HCT116 (cell line): ENCODE measurements at regions not wholly inside any gene's neighbourhood (a gene's known extent, or its start where the extent isn't known, plus 50 kb on each side); places are given as distances from the start of the nearest gene placed in this dataset.

Experiments used
- ATAC-seq: fragments of 200-7000 bp; cut with Tn5 transposase; 2 replicates; pipeline ENCODE4 v1.9.1; 2020; ENCODE audit warnings: mild to moderate bottlenecking, moderate library complexity
- BruUV-seq: library from RNA; stranded (reverse); fragments of 400-500 nt; replicated peaks from 2 replicates; lab custom pipeline; 2021; lab: Mats Ljungman, UMichigan
- CTCF ChIA-PET: fragments of 300-600 bp; sonication (Branson Sonifier 250); formaldehyde crosslinking; loops from one replicate; lab custom pipeline; 2021; ENCODE audit warnings: antibody characterized with exemption; lab: Charles Lee
- POLR2A ChIA-PET: fragments of 300-600, 350-600 bp; sonication (Branson Sonifier 250); formaldehyde crosslinking; loops from one replicate; lab custom pipeline; 2021; ENCODE audit warnings: antibody characterized with exemption; lab: Charles Lee
- RAD21 ChIA-PET, 2 experiments: fragments of 300-600 bp; sonication (Branson Sonifier 250); formaldehyde crosslinking; loops; one replicate each; lab custom pipeline; 2023; ENCODE audit warnings: low total read pairs in 2 of 2; ENCODE audit not compliant: uncharacterized antibody in 2 of 2, unreplicated experiment in 2 of 2, low non-redundant PET in 1 of 2; lab: Charles Lee
- DNase-seq: peaks from one replicate; pipeline ENCODE4 v3.0.0-alpha.2; 2010; ENCODE audit warnings: low read depth, low spot score
- H2AFZ ChIP-seq: fragments of 200-600 bp; shearing (Covaris generic), sonication (generic); 2 replicates; pipeline ENCODE4 v1.6.1; 2017; ENCODE audit warnings: low read depth, mixed run types, mixed read lengths, antibody characterized with exemption, low read length; ENCODE audit not compliant: poor library complexity, severe bottlenecking
- H3K27ac ChIP-seq: 2 replicates; pipeline ENCODE4 v1.5.1; 2012; ENCODE audit warnings: low read depth, low read length
- H3K27me3 ChIP-seq: fragments of 200-600 bp; sonication (generic); 2 replicates; pipeline ENCODE4 v1.6.1; 2016; ENCODE audit warnings: mixed run types, low read length, mixed read lengths; ENCODE audit not compliant: insufficient read depth
- H3K36me3 ChIP-seq, 2 experiments: fragments of 200-500 bp in 1 of 2; fragments of 200-600 bp in 1 of 2; sonication (Bioruptor generic) in 1 of 2; sonication (generic) in 1 of 2; 2 replicates each; pipeline versions ENCODE4 v1.5.1 to v1.6.1; 2014 to 2016; ENCODE audit warnings: low read length in 2 of 2, inconsistent platforms in 1 of 2, mixed read lengths in 1 of 2, mixed run types in 1 of 2; ENCODE audit not compliant: insufficient read depth in 2 of 2, control insufficient read depth in 1 of 2
- H3K4me1 ChIP-seq, 2 experiments: fragments of 200-600 bp in 1 of 2; sonication (generic) in 1 of 2; 2 replicates each; pipeline versions ENCODE4 v1.5.1 to v1.6.1; 2012 to 2017; ENCODE audit warnings: low read length in 2 of 2, inconsistent platforms in 1 of 2, mild to moderate bottlenecking in 1 of 2, mixed read lengths in 1 of 2, mixed run types in 1 of 2, moderate library complexity in 1 of 2; ENCODE audit not compliant: insufficient read depth in 2 of 2, control insufficient read depth in 1 of 2
- H3K4me2 ChIP-seq: fragments of 200-600 bp; sonication (generic); 2 replicates; pipeline ENCODE4 v1.6.1; 2017; ENCODE audit warnings: mixed run types, low read length, mixed read lengths
- H3K4me3 ChIP-seq, 2 experiments: fragments of 200-600 bp in 1 of 2; sonication (generic) in 1 of 2; replicated peaks in 1 of 2; 2 replicates each; pipeline ENCODE4 v1.5.1; 2011 to 2016; ENCODE audit warnings: low read length in 2 of 2, control low read depth in 1 of 2, low read depth in 1 of 2, mild to moderate bottlenecking in 1 of 2, mixed read lengths in 1 of 2, mixed run types in 1 of 2
- H3K79me2 ChIP-seq: fragments of 200-600 bp; sonication (generic); 2 replicates; pipeline ENCODE4 v1.6.1; 2017; ENCODE audit warnings: mild to moderate bottlenecking, mixed run types, low read length, moderate library complexity, mixed read lengths; ENCODE audit not compliant: insufficient read depth
- H3K9ac ChIP-seq: fragments of 200-600 bp; sonication (generic); 2 replicates; pipeline ENCODE4 v1.6.1; 2016; ENCODE audit warnings: low read length, mixed read lengths
- H3K9me2 ChIP-seq: fragments of 200-600 bp; sonication (generic), shearing (Covaris generic); 2 replicates; pipeline ENCODE4 v1.6.1; 2017; ENCODE audit warnings: mixed run types, mild to moderate bottlenecking, moderate library complexity; ENCODE audit not compliant: insufficient read depth
- H3K9me3 ChIP-seq, 2 experiments: fragments of 200-500 bp in 1 of 2; fragments of 200-600 bp in 1 of 2; sonication (Bioruptor generic) in 1 of 2; sonication (generic) in 1 of 2; 2 replicates each; pipeline ENCODE4 v1.6.1; 2014 to 2017; ENCODE audit warnings: low read length in 2 of 2, mixed read lengths in 2 of 2, inconsistent platforms in 1 of 2, low read depth in 1 of 2, mild to moderate bottlenecking in 1 of 2, mixed run types in 1 of 2, moderate library complexity in 1 of 2; ENCODE audit not compliant: control insufficient read depth in 1 of 2, insufficient read depth in 1 of 2
- H4K20me1 ChIP-seq: fragments of 200-600 bp; sonication (generic), shearing (Covaris generic); 2 replicates; pipeline ENCODE4 v1.6.1; 2017; ENCODE audit warnings: mixed run types, mild to moderate bottlenecking, moderate library complexity; ENCODE audit not compliant: insufficient read depth
- EGR1 ChIP-seq: IDR thresholded peaks from 2 replicates; pipeline ENCODE4 v1.6.1; 2012; ENCODE audit warnings: low read depth
- EZH2phosphoT487 ChIP-seq: fragments of 200-600 bp; IDR thresholded peaks from 2 replicates; pipeline ENCODE4 v1.6.1; 2018; ENCODE audit warnings: antibody characterized with exemption, borderline replicate concordance
- JUND ChIP-seq: IDR thresholded peaks from 2 replicates; pipeline ENCODE4 v1.6.1; 2012
- POLR2A ChIP-seq: IDR thresholded peaks from 2 replicates; pipeline ENCODE4 v1.7.0; 2011; ENCODE audit warnings: borderline replicate concordance; ENCODE audit not compliant: insufficient read depth, insufficient read length; ENCODE audit errors: extremely low read depth
- POLR2AphosphoS5 ChIP-seq: IDR thresholded peaks from 2 replicates; pipeline ENCODE4 v1.6.1; 2011; ENCODE audit warnings: mild to moderate bottlenecking, low read depth, low read length, moderate library complexity
- RAD21 ChIP-seq: IDR thresholded peaks from 2 replicates; pipeline ENCODE4 v1.6.1; 2012; ENCODE audit warnings: low read depth, mild to moderate bottlenecking
- SIN3A ChIP-seq: IDR thresholded peaks from 2 replicates; pipeline ENCODE4 v1.6.1; 2012; ENCODE audit warnings: low read depth
- SP1 ChIP-seq: IDR thresholded peaks from 2 replicates; pipeline ENCODE4 v1.6.1; 2012; ENCODE audit warnings: low read depth
- SRF ChIP-seq: IDR thresholded peaks from 2 replicates; pipeline ENCODE4 v1.6.1; 2012; ENCODE audit warnings: low read depth
- TCF7L2 ChIP-seq: IDR thresholded peaks from 2 replicates; pipeline ENCODE4 v1.7.0; 2011; ENCODE audit warnings: borderline replicate concordance, inconsistent platforms; ENCODE audit not compliant: insufficient read depth, insufficient read length; ENCODE audit errors: extremely low read depth
- YY1 ChIP-seq: IDR thresholded peaks from 2 replicates; pipeline ENCODE4 v1.6.1; 2011; ENCODE audit warnings: low read length, low read depth, moderate library complexity, mild to moderate bottlenecking; ENCODE audit not compliant: insufficient replicate concordance; ENCODE audit errors: extremely low read depth
- ZFX ChIP-seq: fragments of 450-650 bp; IDR thresholded peaks from 2 replicates; pipeline ENCODE4 v1.6.1; 2017
- intact Hi-C: fragments of 100-400 bp; cut with micrococcal nuclease; formaldehyde crosslinking; loops from 2 replicates; pipeline ENCODE4 v1.10.0; 2022
- TF ChIP-seq, protein P1 (sequence below): IDR thresholded peaks from 2 replicates; pipeline ENCODE4 v1.6.1; 2012

DNA sequence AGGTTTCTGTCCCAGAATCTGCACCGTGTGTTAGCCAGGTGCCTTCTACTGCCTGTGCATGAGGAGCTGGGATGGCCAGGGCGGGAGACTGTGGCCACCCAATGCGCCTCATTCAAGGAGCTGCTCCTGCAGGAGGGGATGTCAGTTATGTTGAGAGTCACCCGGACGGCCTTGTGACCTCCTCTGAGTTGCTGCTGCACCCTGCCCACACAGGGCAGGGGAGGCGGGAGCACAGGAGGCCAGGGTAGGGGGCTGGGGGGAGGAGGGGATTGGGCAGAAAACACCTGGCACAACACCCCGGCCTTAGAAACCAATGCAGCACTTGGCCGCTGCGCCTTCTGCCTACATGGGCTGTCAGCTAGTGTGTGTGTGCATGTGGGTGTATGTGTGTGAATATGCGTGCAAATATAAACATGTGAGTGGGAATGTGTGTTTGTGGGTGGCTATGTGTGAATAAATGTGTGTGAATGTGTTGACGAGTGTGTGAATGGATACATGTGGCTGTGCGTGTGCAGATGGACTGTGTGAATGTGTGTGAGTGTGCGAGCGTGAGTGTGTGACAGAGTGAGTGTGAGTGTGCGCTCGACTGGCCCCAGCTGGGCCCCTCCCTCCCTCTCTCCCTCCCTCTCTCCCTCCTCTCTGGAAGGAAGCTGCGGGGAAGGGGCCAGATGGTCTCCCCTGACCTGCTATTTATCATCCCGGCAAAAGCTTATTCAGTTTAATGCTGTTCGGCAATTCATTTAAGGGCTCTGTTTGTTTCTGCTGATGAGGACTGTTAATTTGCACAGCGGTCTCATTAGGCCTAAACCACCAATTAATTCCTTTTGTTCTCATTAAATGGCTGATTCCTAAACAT lies 106.9 kb downstream of the TLE3 start:
- RAD21 ChIA-PET, result no interaction called here
- intact Hi-C loops, result no loop called here
- Histone ChIP-seq H3K9me3 (no peaks in the 10 kb centered on the region), H3K9ac (no peak overlapping the region), H2AFZ (no peak overlapping the region), H3K9me2 (no peaks in the 10 kb centered on the region), H3K4me1 (no peaks in the 10 kb centered on the region), H3K36me3 (no peaks in the 10 kb centered on the region), H3K79me2 (no peaks in the 10 kb centered on the region), H3K27me3 (peaks cover 19% of the 10 kb centered on the region; the same call in 1 of the 2 replicates), H3K27ac (no peak overlapping the region), H3K4me2 (no peak overlapping the region), H4K20me1 (no peaks in the 10 kb centered on the region), H3K4me3 (no peak overlapping the region)
- TF ChIP-seq EZH2phosphoT487 (no peak), EGR1 (no peak), RAD21 (no peak), SIN3A (no peak), TCF7L2 (no peak)
- CTCF ChIA-PET, result no interaction called here
- ATAC-seq (no peak), DNase-seq (no peak)
- no TSS peak for BruUV-seq
- POLR2A ChIA-PET, result no interaction called here

DNA sequence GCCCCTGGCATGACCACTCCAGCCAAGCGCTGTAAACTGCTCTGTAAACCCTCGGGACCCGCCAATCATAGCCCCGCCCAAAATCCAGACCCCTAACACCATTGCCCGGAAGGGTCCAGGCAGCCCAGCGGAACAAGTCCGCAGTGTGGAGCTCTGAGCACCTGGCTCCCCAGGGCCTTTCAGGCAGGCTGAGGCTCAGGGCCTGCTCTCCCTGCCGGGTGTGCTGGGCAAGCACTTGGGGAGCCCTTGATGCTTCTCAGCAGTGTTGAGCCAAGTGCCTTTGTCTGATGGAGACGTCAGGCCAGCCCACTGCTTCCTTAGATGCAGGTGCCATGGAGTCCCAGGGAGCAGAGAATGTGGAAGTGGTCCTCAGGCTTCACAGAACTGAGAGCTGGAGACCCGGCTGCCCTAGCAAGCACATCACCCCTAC lies 106.2 kb downstream of the TLE3 start:
- Histone ChIP-seq H3K27ac (no peak overlapping the region), H3K4me3 (no peak overlapping the region), H3K9ac (no peak overlapping the region), H4K20me1 (no peaks in the 10 kb centered on the region), H3K4me1 (no peaks in the 10 kb centered on the region), H2AFZ (no peak overlapping the region), H3K9me3 (no peaks in the 10 kb centered on the region), H3K79me2 (no peaks in the 10 kb centered on the region)
- POLR2A ChIA-PET, result no interaction called here
- intact Hi-C loops, result no loop called here
- no peak for DNase-seq
- TF ChIP-seq JUND (no peak), TCF7L2 (no peak), POLR2A (no peak), YY1 (no peak), POLR2AphosphoS5 (no peak), SP1 (no peak), EZH2phosphoT487 (no peak), ZFX (no peak), SRF (no peak)
- TF ChIP-seq, protein P1, sequence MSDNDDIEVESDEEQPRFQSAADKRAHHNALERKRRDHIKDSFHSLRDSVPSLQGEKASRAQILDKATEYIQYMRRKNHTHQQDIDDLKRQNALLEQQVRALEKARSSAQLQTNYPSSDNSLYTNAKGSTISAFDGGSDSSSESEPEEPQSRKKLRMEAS, result no peak
- TF ChIP-seq, all 23 proteins: peak for 0
- Histone ChIP-seq H3K27me3 (peaks cover 12% of the 10 kb centered on the region; the same call in 1 of the 2 replicates), H3K4me2 (no peak overlapping the region), H3K36me3 (no peaks in the 10 kb centered on the region), H3K9me2 (no peaks in the 10 kb centered on the region)
- BruUV-seq, result no TSS peak
- ChIA-PET RAD21 (no interaction called here), CTCF (no interaction called here)
- no peak for ATAC-seq
